ENCODE measurements at regions not wholly inside any gene's neighbourhood (a gene's known extent, or its start where the extent isn't known, plus 50 kb on each side); places are given as distances from the start of the nearest gene placed in this dataset.
A peak's percentile ranks its signal among the peaks of the same experiment; 100 is the strongest.

GRCh38 chr16:85302848-85303353 lies 190.6 kb upstream of the CIBAR2 start:
- Histone ChIP-seq H3K18ac (ENCODE audit: insufficient read length, low read depth, low read length) (no peak overlapping the region), H2BK12ac (ENCODE audit: insufficient read length, low read depth, low read length) (no peak overlapping the region), H3K14ac (ENCODE audit: insufficient read depth, low read length) (no peak overlapping the region), H2AFZ (ENCODE audit: low read length) (no peak overlapping the region), H3K9ac (ENCODE audit: extremely low read depth, insufficient read length, low read length) (no peak overlapping the region), H2BK15ac (ENCODE audit: low read depth, low read length) (no peak overlapping the region), H3K4me1 (ENCODE audit: insufficient read depth, low read length) (no peaks in the 10 kb centered on the region; the same call in 1 of the 2 replicates), H4K5ac (ENCODE audit: insufficient read length, low read depth, low read length) (no peak overlapping the region), H3K9me3 (ENCODE audit: control insufficient read depth, low read depth, low read length) (no peaks in the 10 kb centered on the region), H2BK120ac (ENCODE audit: low read depth, low read length, poor library complexity, severe bottlenecking) (no peak overlapping the region), H3K23ac (ENCODE audit: insufficient read length, low read depth, low read length) (no peak overlapping the region), H2BK5ac (ENCODE audit: insufficient read length, low read length) (no peak overlapping the region), H4K8ac (replicated peaks; ENCODE audit: insufficient read length, low read depth, low read length) (no peak overlapping the region), H4K20me1 (ENCODE audit: control insufficient read depth, insufficient read depth, insufficient read length) (no peaks in the 10 kb centered on the region), H3K27me3 (ENCODE audit: insufficient read depth, low read length) (no peaks in the 10 kb centered on the region), H3T11ph (ENCODE audit: low read length) (no peak overlapping the region), H3K4me2 (ENCODE audit: insufficient read depth, insufficient read length, low read length) (peak overlapping the region; percentile 18), H3K27ac (ENCODE audit: insufficient read length, low read depth, low read length) (no peak overlapping the region), H2BK20ac (ENCODE audit: low read depth, low read length, poor library complexity, severe bottlenecking) (no peak overlapping the region), H3K23me2 (ENCODE audit: insufficient read length, low read depth, low read length, poor library complexity, severe bottlenecking) (no peaks in the 10 kb centered on the region), H2AK5ac (ENCODE audit: insufficient read length, low read length) (no peak overlapping the region), H3K56ac (ENCODE audit: insufficient read length, low read depth, low read length) (no peak overlapping the region), H3K79me2 (ENCODE audit: insufficient read depth, low read length) (no peaks in the 10 kb centered on the region), H3K4ac (ENCODE audit: low read depth, low read length) (no peak overlapping the region), H4K91ac (ENCODE audit: insufficient read length, low read depth, low read length) (no peak overlapping the region), H3K79me1 (ENCODE audit: insufficient read depth, low read depth, low read length, poor library complexity, severe bottlenecking) (no peaks in the 10 kb centered on the region)
- H3K36me3 Mint-ChIP-seq (ENCODE audit: insufficient read depth in 1 of 3, low read depth in 3 of 3), result no peaks in the 10 kb centered on the region; a peak in 1 of 7 replicates
- H3K4me3 Mint-ChIP-seq, result peak overlapping the region in 1 of 2 experiments; percentile 52; a peak in 3 of 5 replicates
- whole genome bisulfite sequencing (ENCODE audit: extremely low coverage, insufficient read length, low lambda C conversion rate), result no CpG with 5 or more reads among the region's 26 CpGs
- H3K9me3 Mint-ChIP-seq, result no peaks in the 10 kb centered on the region; a peak in 1 of 5 replicates
- no peak for TF ChIP-seq CTCF (conservative IDR thresholded peaks at IDR 0.05)
- H3K27me3 Mint-ChIP-seq (ENCODE audit: low read depth), result peaks cover 33% of the 10 kb centered on the region
- DNase-seq, result no peak
- H3K27ac Mint-ChIP-seq, result no peak overlapping the region
- peaks cover 33 to 39% of the 10 kb centered on the region in 2 experiments for H3K4me1 Mint-ChIP-seq

All from H9 (cell line).